ENCODE measurements at regions not wholly inside any gene's neighbourhood (a gene's known extent, or its start where the extent isn't known, plus 50 kb on each side); places are given as distances from the start of the nearest gene placed in this dataset.
"Not testable (repeated sequence)": the region's sequence is repeated elsewhere in the genome, so short reads cannot be mapped to it uniquely, and the experiment has no call there.

DNA sequence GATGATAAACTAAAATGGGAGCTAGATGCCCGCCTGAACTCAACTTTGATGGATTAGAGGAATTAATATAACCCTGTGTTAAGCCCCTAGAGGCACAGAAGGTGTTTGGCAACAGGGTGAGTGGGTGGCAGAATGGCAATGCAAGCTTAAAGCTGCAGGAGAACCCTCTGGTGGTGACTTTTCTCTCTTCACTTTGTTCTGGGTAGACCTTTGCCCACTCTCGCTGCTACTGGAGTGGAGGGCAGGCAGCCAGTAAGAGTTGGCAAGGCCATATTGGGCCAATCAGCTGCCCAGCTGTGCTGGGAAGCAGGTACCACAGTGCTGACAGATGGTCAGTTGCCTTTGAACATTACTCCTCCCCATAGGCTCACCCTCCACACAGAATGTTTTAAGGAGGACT is 468.2 kb downstream of the MMUT start:
- no peak for DNase-seq (ENCODE audit: low read depth, low spot score)

DNA sequence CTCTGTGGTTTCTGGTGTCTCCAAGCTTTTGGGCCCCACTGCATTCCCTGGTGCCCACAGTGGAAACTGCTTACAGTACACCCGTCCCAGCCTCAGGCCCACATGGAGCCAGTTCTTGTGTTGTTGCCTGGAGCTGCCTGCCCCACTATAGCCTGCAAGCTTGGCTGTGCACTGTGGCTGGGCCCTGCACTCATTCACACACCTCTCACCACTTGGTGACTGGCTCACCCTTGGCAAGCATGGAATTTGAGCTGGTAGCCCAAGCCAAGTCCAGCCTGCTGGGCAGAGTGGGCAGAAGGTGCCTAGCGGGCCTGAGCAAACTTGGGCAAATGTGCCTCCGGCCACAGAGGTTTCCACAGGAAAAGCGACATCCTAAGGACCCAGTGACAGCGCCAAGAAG is 472.3 kb downstream of the MMUT start:
- DNase-seq (ENCODE audit: low read depth, low spot score): no peak

DNA sequence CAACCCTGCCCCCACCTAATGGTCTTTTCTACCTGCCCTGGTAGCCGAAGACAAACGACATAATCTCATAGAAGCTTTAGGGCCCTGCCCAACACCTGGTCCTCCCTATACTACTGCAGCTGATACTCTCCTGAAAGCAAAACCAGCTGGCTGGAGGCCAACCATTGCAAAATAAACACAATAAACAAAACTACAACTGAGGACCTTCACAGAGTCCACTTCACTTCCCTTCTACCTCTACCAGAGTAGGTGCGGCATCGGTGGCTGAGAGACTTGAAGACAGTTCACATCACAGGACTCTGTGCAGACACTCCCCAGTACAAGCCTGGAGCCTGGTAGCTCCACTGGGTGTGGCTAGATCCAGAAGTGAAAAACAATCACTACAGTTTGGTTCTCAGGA is 476.2 kb downstream of the MMUT start:
- no peak for DNase-seq (ENCODE audit: low read depth, low spot score)

DNA sequence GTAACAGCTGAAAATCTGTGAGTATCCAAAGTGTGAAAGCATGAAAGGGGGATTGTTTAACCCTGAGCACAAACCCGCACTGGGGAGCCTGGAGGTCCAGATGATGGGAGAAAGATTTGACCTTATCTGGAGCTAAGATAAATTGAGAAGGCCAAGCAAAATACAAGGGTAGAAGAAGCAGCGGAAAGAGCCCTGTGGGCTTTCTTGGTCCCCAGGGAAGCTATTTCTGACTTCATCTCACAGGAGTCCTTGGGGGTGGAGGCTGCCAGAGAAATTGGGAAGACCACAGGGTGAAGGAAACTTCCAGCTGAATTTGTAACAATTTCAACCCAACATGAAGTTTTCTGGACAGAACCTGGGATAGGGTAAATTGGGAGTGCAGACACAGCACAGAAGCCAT is 476.9 kb downstream of the MMUT start:
- DNase-seq (ENCODE audit: low read depth, low spot score): no peak

DNA sequence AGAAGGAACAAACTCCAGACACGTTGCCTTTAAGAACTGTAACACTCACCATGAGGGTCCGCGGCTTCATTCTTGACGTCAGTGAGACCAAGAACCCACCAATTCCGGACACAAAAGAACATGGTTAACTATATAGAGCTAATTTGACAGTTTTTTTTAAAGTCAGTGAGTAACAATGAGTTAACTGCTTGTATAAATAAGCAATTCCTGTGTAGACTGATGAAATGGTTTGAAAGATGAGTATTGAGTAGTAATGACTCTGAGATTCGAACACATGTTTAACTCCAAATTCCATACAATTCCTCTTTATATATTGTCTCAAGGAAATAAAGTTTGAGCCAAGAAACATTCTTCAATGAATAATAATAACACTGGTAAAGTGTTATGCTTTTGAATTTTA is 478.0 kb downstream of the MMUT start:
- no peak for DNase-seq (ENCODE audit: low read depth, low spot score)

DNA sequence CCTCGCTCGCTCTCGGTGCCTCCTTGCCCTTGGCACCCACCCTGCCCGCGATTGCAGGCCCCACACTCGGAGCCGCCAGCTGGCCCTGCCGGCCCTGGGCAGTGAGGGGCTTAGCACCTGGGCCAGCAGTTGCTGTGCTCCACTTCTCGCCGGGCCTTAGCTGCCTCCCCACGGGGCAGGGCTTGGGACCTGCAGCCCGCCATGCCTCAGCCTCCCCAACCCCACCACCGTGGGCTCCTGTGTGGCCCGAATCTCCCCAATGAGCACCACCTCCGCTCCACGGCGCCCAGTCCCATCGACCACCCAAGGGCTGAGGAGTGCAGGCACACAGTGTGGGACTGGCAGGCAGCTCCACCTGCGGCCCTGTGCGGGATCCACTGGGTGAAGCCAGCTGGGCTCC is 479.1 kb downstream of the MMUT start:
- not testable (repeated sequence) for DNase-seq (ENCODE audit: low read depth, low spot score)

DNA sequence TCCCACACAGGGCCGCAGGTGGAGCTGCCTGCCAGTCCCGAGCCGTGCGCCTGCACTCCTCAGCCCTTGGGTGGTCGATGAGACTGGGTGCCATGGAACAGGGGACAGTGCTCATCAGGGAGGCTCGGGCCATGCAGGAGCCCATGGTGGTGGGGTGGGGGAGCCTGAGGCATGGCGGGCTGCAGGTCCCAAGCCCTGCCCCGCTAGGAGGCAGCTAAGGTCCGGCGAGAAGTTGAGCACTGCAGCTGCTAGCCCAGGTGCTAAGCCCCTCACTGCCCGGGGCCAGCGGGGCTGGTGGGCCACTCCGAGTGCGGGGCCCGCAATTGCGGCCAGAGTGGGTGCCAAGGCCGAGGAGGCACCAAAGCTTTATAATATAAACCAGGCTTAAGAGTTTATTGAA is 479.7 kb downstream of the MMUT start:
- no peak for DNase-seq (ENCODE audit: low read depth, low spot score)

DNA sequence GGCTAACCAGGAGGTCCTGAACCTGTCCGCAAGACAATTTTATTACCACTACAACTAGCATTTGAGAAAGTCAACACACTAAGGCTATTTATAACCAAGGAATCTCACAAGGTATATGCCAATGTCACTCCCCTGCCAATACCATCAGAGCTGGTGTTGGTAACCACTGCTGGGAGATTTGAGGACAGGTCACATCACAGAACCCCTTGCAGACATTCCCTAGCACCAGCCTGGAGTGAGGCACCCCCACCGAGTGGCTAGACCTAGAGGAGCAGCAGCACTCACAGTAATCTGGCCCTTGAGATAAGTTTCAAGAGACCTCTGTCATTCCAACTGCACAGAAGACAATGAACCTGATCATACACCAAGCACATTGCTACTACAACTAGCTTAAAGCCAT is 483.2 kb downstream of the MMUT start:
- DNase-seq (ENCODE audit: low read depth, low spot score): no peak

DNA sequence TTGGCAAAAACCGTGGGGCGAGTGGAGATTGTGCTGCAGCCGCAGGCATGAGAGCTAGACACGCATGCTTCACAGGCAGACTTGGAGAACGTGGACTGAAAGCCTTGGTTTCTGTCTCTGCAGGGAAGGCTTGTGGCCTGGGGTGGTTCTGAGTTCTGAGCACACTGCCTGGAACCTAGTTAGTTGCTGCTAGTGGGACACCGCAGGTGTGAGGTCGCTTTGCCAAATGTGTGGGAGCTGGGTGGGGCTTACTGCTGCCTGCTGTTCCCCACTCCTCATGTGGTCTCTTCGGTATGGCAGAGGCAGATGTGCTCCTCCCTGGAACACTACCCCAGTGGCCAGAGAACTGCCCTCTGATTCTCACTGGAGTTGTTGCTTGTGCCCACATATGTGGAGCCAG is 484.0 kb downstream of the MMUT start:
- no peak for DNase-seq (ENCODE audit: low read depth, low spot score)

DNA sequence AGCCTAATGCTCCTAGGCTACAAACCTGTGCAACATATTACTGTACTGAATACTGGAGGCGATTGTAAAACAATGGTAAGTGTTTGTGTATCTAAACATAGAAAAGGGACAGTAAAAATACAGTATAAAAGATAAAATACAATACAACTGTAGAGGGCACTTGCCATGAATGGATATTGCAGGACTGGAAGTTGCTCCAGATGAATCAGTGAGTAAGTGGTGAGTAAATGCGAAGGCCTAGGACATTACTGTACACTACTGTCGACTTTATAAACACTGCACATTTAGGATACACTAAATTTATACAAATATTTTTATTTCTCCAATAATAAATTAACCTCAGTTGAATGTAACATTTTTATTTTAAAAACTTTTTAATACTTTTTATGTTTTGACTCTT is 485.0 kb downstream of the MMUT start:
- no peak for DNase-seq (ENCODE audit: low read depth, low spot score)

DNA sequence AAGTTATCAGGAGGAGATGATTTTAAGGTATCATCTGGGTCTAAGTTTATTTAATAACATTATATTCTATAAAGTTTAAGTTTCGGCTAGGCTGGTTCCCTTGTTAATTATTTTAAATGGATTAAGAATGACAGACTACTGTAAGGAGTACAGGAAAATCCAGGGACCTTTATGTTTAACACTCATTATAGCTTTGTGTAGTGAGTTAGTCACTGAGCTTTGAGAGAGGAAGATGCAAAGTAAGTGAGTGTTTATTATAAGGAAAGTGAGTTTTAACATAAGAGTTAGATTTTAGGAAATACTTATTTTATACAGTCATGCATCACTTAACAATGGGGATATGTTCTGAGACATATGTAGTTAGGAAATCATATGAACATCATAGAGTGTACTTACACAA is 485.5 kb downstream of the MMUT start:
- DNase-seq (ENCODE audit: low read depth, low spot score): no peak

DNA sequence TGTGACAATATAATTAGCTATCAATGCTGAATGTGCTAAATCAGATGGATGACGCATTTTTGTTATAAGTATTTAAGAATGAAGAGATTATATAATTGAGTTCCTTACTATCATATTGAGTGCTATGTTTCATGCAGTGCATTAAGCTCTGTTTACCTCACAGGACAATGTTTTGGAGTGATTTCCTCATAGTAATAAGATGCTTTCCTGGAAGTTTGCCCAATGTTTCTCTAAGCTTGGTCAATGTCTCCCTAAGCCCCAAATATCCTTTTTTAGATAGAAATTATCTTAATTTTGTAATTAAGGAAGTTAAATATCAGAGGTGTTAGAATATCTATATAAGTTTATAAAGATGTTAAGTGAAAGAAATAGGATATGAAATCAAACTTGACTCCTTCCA is 489.6 kb downstream of the MMUT start:
- DNase-seq (ENCODE audit: low read depth, low spot score): no peak

DNA sequence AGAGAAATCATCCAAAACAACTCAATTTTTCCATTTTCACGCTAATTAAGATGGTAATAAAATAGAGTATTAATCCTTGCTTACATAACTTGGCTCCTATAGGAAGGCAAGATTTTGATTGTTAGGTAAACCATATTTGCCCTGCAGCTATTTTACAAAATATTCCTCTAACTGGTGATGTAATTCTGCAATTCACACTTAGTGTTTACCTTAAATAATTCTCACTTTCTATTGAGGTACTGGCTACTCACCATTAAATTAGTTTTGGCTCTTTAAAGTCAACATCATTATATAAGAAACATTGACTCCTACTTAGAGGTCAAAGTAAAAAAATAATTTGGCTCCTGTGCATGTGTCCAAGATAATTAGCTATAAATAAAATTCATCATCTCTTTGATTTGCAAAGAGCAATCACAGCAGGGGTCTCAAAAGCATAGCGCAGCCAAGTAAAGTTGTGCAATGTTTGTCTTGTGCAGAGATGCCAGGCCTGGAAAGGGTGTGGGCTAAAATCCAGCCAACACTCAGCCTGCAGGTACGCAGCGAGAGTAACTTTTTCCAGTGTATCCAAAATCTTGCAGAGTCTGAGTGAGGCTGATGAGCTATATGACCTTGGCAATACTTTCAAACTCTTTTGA is 501.2 kb downstream of the MMUT start:
- DNase-seq (ENCODE audit: low read depth, low spot score): no peak

DNA sequence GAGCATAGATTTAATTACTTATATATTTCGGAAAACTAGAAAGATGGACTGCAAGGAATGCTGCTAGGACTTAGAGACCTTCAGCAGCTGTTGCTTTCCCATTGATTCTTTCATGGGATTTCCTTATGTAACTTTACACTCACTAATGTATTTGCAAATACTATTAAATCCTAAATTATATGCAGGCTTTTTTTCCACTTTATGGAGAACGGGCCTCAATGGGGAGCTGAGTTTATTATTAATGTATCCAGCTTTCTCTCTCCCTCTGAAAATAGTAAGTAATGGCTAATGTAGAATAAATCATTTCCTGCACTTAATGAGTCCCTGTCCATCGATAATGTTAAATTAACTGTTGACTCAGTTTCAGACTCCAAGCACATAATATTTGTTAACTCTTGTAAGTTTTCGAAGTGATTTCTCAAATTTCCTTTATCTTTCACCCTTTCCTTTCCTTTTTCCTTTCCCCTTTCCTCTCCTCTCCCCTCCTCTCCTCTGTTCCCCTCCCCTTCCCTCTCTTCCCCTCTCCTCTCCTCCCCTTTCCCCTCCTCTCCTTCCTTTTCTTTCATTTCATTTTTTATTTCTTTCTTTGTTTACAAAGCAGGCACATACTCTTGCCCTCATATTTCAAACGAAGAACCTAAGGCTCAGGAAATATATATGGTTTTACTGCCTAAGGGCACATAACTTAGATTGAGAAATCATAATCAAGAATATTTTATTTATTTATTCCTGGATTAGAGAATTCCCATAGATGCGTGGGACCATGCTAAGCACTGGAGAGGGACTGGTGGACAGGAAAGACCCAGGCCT is 503.6 kb downstream of the MMUT start:
- DNase-seq (ENCODE audit: low read depth, low spot score): no peak

DNA sequence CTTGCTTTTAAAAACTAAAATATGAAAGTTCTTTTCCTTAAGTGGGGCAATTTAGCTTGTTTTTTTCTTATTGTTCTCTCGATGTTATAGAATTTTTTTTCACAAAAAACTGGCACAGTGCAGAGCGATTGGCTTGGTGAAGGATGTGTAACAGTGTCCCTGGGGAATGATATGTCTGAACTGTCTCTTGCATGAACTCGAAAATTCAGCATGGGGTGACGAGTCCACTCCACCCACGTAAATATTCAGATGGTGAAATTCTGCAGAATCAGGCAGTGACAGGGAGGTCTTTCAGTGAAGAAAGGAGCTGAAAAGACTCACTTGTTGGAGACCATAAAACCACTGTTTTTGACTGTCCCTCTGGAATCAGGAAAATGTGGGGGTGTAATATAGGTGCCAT is 505.3 kb downstream of the MMUT start:
- no peak for DNase-seq (ENCODE audit: low read depth, low spot score)

DNA sequence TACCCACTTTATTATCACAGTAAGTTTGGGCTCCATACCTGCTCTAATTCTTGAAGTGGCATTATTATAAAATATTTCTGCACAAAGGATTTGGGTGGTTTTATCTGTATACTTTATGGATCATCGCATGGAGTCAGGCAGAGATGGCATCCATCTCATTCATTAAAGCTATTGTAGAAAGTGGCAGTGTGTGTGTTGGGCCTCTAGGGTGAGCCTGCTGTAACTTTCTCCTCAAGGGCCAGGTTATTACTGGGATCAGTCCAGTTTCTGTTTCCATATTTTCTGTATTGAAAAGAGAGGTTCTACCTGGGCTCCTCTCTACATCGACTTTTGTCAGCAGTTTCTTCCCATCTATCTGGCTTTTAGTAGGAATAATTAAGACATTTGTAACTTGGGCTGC is 511.1 kb downstream of the MMUT start:
- no peak for DNase-seq (ENCODE audit: low read depth, low spot score)

DNA sequence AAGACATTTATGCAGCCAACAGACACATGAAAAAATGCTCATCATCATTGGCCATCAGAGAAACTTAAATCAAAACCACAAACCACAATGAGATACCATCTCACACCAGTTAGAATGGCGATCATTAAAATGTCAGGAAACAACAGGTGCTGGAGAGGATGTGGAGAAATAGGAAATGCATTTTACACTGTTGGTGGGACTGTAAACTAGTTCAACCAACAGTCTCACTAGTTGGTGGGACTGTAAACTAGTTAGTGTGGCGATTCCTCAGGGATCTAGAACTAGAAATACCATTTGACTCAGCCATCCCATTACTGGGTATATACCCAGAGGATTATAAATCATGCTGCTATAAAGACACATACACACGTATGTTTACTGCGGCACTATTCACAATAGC is 518.8 kb downstream of the MMUT start:
- DNase-seq (ENCODE audit: low read depth, low spot score): not testable (repeated sequence)

DNA sequence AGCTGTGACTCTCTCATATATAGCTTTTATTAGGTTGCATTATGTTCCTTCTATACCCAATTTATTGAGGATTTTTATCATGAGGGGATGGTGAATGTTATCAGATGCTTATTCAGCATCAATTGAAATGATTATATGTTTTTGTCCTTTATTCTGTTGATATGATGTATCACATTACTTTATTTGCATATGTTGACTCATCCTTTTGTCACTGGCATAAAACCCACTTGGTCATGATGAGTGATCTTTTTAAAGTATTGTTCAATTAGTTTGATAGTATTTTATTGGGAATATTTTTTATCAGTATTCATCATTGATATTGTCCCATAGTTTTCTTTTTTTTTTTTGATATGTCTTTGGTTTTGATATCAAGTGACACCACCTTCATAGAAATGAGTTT is 529.9 kb downstream of the MMUT start:
- DNase-seq (ENCODE audit: low read depth, low spot score): no peak

DNA sequence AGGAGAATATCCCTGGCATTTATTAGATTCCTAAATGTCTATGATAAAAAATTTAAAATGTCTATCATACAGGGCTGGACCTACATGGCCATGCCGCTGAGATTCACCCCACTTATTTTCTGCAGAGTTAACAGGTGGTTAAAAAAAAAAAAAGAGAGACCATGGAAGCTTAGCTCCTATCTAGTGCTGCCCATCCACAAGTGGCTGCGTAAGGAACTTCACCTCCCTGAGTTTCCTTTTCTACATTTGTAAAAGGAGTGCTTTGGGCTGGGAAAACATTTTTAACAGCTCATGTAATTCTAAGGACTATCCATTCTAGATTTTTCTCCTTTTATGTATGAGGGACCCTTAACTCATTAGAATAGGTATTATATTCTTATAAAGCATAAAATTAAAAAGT is 534.1 kb downstream of the MMUT start:
- DNase-seq (ENCODE audit: low read depth, low spot score): no peak

DNA sequence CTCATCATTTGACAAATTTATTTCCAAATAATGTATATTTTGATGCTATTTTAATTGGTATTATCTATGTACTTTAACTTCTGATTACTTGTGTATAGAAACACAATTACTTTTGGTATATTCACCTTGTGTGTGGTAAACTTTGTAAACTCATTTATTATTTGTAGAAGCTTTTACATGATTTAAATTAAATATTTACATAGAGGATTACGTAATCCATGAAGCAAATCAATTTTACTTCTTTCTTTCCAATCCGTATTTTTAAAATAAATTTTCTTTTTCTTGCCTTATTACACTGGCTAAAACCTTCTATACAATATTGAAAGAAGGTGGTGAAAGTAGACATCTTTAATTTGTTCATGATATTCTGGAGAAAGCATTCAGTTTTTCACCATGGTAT is 540.2 kb downstream of the MMUT start:
- no peak for DNase-seq (ENCODE audit: low read depth, low spot score)

DNA sequence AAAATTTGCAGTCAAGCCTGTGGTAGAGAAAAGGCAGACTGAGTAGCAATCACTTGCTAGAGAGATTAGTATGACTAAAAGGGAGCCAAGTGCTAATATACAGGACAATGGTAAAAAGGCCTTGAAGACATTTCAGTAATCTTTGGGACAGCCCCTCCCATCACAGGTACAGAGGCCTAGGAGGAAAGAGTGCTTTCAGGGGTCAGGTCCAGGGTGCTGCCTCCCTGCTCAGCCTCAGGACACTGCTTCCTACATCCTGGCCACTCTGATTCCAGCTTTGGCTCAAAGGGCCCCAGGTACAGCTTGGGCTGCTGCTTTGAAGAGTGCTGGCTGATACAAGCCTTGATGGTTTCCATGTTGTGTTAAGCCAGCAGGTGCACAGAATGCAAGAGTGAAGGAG is 543.5 kb downstream of the MMUT start:
- DNase-seq (ENCODE audit: low read depth, low spot score): no peak

DNA sequence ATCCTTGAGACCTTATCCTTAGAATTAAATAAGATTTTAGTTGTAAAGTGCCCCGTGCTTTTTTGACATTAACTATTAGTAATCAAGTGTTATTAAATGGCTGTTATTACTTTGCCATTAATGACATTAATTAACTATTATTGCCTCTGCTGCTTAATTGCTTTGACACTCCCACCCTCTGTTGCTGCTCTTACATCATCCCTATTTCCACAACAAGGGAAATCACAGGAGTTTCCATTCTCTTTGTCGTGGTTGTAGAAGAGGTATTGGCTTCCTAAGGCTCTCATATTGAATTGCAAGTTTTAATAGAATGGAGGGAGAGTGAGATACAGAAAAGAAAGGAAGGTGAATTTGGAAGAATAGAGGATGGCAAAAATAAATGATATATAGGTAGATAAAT is 545.8 kb downstream of the MMUT start:
- no peak for DNase-seq (ENCODE audit: low read depth, low spot score)

DNA sequence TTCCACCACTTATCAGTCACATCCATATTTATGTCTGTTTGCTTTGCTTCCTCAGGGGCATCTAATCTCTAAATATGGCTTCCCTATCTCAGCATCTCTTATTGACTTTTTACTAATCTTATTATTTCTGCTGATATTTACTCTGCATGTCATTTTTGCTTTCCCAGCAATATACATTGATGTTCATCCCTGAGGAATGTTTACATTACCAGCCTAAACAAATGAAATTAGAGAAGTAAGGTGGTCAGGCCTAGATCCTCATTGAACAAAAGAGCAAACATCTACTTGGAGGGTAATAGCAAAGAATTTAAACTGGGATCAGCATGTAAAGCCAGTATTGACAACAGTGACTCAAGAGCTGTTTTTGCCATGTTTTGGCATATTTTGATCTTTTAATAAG is 546.4 kb downstream of the MMUT start:
- DNase-seq (ENCODE audit: low read depth, low spot score): no peak

DNA sequence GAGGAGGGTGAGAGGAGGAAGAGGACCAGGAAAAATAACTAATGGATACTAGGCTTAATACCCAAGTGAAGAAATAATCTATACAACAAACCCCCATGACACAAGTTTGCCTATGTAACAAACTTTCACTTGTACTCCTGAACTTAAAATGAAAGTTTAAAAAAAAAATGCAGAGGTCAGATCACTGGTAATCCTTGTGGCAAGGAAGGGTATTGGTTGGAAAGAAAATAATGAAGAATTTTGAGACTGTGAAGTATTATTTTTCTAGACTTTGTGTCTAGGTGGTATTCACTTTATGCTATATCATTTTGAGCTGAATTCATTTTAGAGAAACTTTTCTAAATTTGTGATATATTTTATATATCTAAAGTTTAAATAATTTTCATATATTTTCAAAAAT is 547.5 kb downstream of the MMUT start:
- no peak for DNase-seq (ENCODE audit: low read depth, low spot score)
